GM12864 (cell line): ENCODE measurements at regions not wholly inside any gene's neighbourhood (a gene's known extent, or its start where the extent isn't known, plus 50 kb on each side); places are given as distances from the start of the nearest gene placed in this dataset.

ENCODE experiments used
- DNase-seq: peaks from one replicate; pipeline ENCODE4 v3.0.0-alpha.2; 2011; ENCODE audit warnings: low read depth
- H3K4me3 ChIP-seq: 2 replicates; pipeline ENCODE4 v1.5.1; 2011; ENCODE audit warnings: mild to moderate bottlenecking, low read depth, low read length, control low read depth
- TF ChIP-seq, protein P1 (sequence below): IDR thresholded peaks from 2 replicates; pipeline ENCODE4 v1.5.1; 2011; ENCODE audit warnings: low read depth, mild to moderate bottlenecking, moderate library complexity, low read length, control low read depth, inconsistent platforms; ENCODE audit errors: missing control alignments

DNA sequence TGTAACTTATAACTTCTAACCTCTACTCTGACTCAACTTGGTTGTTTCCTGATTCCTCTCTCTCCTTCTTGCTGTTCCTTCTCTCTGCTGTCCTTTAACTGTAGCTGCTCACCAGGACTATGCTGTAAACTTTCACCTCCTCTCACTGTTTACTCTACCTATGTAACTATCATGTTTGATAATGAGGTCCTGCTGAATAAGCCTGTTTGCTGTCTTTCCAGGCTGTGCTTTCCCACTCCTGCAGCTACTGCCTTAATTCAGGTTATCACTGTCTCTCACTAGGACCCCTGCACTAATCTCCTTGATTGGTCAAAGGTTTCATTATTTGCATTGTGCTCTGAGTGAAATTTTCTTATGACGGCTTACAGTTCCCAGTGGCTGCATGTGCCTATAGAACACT, 633.9 kb upstream of the PTBP2 start:
- no peak for DNase-seq
- TF ChIP-seq, protein P1, sequence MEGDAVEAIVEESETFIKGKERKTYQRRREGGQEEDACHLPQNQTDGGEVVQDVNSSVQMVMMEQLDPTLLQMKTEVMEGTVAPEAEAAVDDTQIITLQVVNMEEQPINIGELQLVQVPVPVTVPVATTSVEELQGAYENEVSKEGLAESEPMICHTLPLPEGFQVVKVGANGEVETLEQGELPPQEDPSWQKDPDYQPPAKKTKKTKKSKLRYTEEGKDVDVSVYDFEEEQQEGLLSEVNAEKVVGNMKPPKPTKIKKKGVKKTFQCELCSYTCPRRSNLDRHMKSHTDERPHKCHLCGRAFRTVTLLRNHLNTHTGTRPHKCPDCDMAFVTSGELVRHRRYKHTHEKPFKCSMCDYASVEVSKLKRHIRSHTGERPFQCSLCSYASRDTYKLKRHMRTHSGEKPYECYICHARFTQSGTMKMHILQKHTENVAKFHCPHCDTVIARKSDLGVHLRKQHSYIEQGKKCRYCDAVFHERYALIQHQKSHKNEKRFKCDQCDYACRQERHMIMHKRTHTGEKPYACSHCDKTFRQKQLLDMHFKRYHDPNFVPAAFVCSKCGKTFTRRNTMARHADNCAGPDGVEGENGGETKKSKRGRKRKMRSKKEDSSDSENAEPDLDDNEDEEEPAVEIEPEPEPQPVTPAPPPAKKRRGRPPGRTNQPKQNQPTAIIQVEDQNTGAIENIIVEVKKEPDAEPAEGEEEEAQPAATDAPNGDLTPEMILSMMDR = no peak
- no peak overlapping the region for H3K4me3 ChIP-seq

DNA sequence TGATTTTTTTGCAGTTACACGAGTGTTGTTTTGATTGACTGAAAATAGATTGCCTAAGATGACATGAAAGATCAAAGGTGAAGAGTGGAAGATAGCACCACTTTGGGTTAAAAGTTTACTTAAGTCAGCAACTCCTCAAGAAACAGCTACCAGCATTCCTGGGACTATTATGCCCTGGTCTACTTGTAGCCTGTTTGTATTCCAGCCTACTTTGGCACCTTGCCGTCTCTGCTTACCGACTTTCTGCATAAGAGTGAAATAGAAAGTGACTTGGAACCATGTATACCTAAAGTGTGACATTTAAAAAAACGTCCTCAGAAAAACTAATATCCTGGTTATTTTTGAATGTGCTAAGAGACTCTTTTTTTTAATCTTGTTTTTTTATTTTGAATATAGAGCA, 631.5 kb upstream of the PTBP2 start:
- no peak overlapping the region for H3K4me3 ChIP-seq
- TF ChIP-seq, protein P1 = no peak
- no peak for DNase-seq

DNA sequence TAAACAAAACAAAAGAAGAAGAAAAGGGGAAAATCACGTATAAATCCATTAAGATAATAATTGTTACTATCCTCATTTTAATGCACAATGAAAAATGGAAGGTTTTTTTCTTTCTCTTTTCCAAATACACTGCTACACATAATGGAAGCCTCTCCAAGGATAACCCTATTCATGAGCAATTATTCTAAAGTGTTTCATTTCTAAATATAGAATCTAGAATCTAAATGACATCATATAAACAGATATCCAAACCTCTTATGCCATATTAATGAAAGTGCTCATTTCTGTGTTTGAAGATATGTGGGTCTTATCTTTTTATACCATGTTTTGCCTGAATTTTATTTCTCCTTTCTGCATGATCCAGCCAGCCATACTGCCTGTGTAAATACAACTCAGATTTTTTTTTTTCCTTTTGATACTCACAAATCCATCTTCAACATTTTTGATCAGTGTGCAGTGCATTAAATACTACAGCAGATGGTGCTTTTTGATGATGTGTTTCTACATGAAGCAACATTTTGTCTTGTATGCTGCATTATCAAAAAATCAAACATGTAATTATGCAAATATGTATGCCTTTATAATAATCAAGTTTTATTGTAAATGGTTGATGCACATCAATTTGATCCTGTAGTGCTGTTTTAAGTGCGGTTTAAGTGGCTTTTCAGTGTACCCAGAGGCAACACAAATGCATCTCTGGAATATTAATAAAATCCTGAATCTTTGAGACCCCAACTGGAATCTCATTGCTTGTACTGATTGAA, 625.6 kb upstream of the PTBP2 start:
- no peak overlapping the region for H3K4me3 ChIP-seq
- TF ChIP-seq, protein P1 = no peak
- no peak for DNase-seq

DNA sequence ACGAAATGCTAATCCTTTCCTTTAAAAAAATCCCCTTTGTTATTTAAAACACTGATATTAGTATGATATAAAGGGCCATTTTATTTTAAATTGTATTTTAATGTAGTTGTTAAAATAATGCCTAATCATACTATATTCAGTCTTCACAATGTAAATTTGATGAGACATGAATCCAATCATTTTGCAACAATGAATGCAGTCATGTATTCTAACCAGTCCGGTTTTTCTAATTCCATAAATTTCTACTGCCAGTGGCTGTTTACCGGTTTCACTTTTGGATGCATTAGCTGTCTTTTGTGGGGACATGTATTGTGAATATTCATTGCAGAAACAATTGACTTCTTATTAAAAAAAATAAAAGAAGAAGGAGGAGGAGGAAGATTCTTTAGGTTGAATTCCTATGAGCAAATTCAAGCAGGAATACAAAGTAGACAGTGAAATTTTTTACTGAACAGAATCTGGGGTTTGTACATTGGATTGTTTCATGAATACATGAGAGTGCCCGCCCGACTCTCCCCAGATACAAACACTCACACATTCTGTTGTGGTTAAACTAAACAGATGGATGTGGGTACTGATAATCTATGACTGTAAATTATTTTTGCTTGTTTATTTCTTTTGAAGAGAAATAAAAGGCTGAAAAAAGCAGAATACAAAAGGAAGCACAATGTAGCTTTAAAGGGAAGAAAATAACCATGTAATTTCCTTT, 624.8 kb upstream of the PTBP2 start:
- no peak for DNase-seq
- H3K4me3 ChIP-seq = no peak overlapping the region
- TF ChIP-seq, protein P1 = no peak

- TF ChIP-seq, protein P1 = no peak
- no peak overlapping the region for H3K4me3 ChIP-seq
- no peak for DNase-seq
Observed at GRCh38 chr1:96104506-96104905, 617.1 kb upstream of the PTBP2 start.

DNA sequence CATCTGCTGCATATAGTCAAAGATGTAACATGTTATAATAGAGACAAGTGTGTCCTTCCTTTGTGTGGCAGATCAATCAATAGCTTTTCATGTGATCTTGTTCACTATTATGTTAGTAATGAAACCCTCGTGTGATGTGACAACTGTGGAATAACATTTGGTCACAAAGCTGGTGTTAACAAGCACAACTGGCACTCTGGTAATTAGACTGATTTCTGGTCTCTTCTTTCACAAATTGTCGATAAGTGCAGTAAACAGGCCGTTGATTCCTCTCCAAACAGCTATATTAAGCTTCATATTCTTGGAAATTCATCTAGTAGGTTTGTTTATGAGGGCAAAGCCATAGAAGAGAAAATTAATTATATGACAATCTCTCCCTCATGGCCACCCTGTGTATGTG, 616.7 kb upstream of the PTBP2 start:
- no peak overlapping the region for H3K4me3 ChIP-seq
- TF ChIP-seq, protein P1 = no peak
- no peak for DNase-seq
